22Rv1 (cell line): ENCODE measurements at regions not wholly inside any gene's neighbourhood (a gene's known extent, or its start where the extent isn't known, plus 50 kb on each side); places are given as distances from the start of the nearest gene placed in this dataset.

Experiments
- ZFX ChIP-seq: fragments of 450-650 bp; IDR thresholded peaks from 2 replicates; pipeline ENCODE4 v1.6.1; 2017; ENCODE audit warnings: antibody characterized with exemption, borderline replicate concordance
- TF ChIP-seq, protein P1 (sequence below): fragments of 450-650 bp; IDR thresholded peaks from 2 replicates; pipeline ENCODE4 v1.5.1; 2017; ENCODE audit warnings: mild to moderate bottlenecking

DNA sequence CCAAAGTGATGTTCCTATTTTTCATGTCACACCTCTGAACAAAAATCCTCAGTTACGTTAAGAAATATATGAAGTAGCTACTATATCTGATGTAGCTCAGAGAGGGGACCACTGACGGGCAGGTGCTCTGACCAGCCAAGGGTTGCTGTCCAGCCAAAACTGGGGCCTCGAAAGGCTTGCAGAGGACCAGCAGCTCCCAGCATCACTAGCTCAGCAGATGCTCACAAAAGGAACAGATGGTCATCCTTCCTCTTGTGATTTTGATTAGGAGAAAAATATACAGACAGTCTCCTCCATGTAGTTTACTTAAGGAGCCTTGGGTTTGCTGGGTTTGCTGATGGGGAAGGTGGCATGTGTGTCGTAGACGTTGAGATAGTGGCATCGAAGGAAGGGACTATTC lies 374.6 kb upstream of the B3GAT1 start:
- TF ChIP-seq, protein P1, sequence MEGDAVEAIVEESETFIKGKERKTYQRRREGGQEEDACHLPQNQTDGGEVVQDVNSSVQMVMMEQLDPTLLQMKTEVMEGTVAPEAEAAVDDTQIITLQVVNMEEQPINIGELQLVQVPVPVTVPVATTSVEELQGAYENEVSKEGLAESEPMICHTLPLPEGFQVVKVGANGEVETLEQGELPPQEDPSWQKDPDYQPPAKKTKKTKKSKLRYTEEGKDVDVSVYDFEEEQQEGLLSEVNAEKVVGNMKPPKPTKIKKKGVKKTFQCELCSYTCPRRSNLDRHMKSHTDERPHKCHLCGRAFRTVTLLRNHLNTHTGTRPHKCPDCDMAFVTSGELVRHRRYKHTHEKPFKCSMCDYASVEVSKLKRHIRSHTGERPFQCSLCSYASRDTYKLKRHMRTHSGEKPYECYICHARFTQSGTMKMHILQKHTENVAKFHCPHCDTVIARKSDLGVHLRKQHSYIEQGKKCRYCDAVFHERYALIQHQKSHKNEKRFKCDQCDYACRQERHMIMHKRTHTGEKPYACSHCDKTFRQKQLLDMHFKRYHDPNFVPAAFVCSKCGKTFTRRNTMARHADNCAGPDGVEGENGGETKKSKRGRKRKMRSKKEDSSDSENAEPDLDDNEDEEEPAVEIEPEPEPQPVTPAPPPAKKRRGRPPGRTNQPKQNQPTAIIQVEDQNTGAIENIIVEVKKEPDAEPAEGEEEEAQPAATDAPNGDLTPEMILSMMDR: no peak
- TF ChIP-seq ZFX: no peak
